ENCODE measurements at regions not wholly inside any gene's neighbourhood (a gene's known extent, or its start where the extent isn't known, plus 50 kb on each side); places are given as distances from the start of the nearest gene placed in this dataset.

DNA sequence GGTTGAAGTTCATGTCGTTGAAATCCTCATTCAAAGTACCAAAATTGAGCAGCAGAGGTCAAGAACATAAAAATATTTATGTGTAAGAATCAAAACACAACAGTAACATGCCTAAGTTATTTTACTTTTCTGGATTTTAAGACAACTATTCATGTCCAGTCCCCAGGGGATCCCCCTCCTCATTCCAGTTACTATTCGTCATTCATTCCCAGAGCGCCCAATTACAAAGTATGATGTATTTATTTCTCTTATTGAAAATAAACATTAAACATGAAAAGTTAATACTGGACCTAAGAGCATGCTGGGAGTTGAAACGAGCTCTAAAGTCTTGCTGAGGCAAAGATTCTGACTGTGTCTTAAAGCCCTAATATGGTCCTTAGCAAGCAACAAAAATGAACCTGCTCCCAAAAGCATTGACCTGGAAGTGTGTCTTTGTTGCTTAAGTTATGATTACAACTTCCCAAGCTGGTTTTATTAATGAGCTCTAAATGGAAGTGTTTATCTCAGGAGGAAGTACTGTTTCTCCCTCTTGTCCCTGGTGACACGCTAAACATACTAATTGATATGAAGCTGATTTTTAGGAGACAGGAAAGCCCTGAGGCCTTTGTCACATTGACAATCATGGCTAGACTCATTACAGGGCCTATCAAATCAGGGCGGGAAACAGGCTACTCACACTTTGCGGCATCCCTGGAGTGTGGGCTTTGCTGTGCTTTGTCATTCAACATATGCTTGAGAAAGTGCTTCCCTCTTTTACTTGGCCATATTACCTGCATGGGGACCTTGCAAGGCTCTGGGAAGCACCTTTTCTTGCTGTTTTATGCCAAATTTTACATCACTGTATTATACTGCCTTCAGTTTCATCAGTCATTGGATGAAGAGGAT lies 192.2 kb upstream of the DTNBP1 start:
- Mint-ChIP-seq H3K27me3 (ENCODE audit: low read depth) (no peaks in the 10 kb centered on the region), H3K4me1 (peaks cover 20 to 24% of the 10 kb centered on the region in 2 experiments), H3K36me3 (ENCODE audit: insufficient read depth in 1 of 3, low read depth in 3 of 3) (peaks cover 0 to 9% (median 7%) of the 10 kb centered on the region in 3 experiments; a peak in 2 of 7 replicates), H3K27ac (no peak overlapping the region), H3K4me3 (no peak overlapping the region; a peak in 1 of 5 replicates), H3K9me3 (peaks cover 5 to 14% of the 10 kb centered on the region in 2 experiments)
- H4K20me1 ChIP-seq (ENCODE audit: control insufficient read depth, insufficient read depth, insufficient read length): no peaks in the 10 kb centered on the region
- WGBS (ENCODE audit: extremely low coverage, insufficient read length, low lambda C conversion rate): no CpG with 5 or more reads among the region's 7 CpGs
- H4K5ac ChIP-seq (ENCODE audit: insufficient read length, low read depth, low read length): no peak overlapping the region
- H2AFZ ChIP-seq (ENCODE audit: low read length): no peak overlapping the region
- H3K23ac ChIP-seq (ENCODE audit: insufficient read length, low read depth, low read length): no peak overlapping the region
- H3K23me2 ChIP-seq (ENCODE audit: insufficient read length, low read depth, low read length, poor library complexity, severe bottlenecking): no peaks in the 10 kb centered on the region
- no peak overlapping the region for H4K8ac ChIP-seq (replicated peaks; ENCODE audit: insufficient read length, low read depth, low read length)
- no peak overlapping the region for H3K4ac ChIP-seq (ENCODE audit: low read depth, low read length)
- no peaks in the 10 kb centered on the region for H3K9me3 ChIP-seq (ENCODE audit: control insufficient read depth, low read depth, low read length)
- no peak overlapping the region for H2BK5ac ChIP-seq (ENCODE audit: insufficient read length, low read length)
- no peak overlapping the region for H3K56ac ChIP-seq (ENCODE audit: insufficient read length, low read depth, low read length)
- no peak overlapping the region for H3K4me2 ChIP-seq (ENCODE audit: insufficient read depth, insufficient read length, low read length)
- H3K9ac ChIP-seq (ENCODE audit: extremely low read depth, insufficient read length, low read length): no peak overlapping the region
- no peak overlapping the region for H4K91ac ChIP-seq (ENCODE audit: insufficient read length, low read depth, low read length)
- H2BK20ac ChIP-seq (ENCODE audit: low read depth, low read length, poor library complexity, severe bottlenecking): no peak overlapping the region
- no peak overlapping the region for H3K18ac ChIP-seq (ENCODE audit: insufficient read length, low read depth, low read length)
- no peaks in the 10 kb centered on the region for H3K79me1 ChIP-seq (ENCODE audit: insufficient read depth, low read depth, low read length, poor library complexity, severe bottlenecking)
- H2BK15ac ChIP-seq (ENCODE audit: low read depth, low read length): no peak overlapping the region
- TF ChIP-seq, protein P1, sequence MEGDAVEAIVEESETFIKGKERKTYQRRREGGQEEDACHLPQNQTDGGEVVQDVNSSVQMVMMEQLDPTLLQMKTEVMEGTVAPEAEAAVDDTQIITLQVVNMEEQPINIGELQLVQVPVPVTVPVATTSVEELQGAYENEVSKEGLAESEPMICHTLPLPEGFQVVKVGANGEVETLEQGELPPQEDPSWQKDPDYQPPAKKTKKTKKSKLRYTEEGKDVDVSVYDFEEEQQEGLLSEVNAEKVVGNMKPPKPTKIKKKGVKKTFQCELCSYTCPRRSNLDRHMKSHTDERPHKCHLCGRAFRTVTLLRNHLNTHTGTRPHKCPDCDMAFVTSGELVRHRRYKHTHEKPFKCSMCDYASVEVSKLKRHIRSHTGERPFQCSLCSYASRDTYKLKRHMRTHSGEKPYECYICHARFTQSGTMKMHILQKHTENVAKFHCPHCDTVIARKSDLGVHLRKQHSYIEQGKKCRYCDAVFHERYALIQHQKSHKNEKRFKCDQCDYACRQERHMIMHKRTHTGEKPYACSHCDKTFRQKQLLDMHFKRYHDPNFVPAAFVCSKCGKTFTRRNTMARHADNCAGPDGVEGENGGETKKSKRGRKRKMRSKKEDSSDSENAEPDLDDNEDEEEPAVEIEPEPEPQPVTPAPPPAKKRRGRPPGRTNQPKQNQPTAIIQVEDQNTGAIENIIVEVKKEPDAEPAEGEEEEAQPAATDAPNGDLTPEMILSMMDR (conservative IDR thresholded peaks at IDR 0.05): no peak
- H3T11ph ChIP-seq (ENCODE audit: low read length): no peak overlapping the region
- no peak overlapping the region for H2BK12ac ChIP-seq (ENCODE audit: insufficient read length, low read depth, low read length)
- no peaks in the 10 kb centered on the region for H3K27me3 ChIP-seq (ENCODE audit: insufficient read depth, low read length)
- no peaks in the 10 kb centered on the region; the same call in 1 of the 2 replicates for H3K4me1 ChIP-seq (ENCODE audit: insufficient read depth, low read length)
- no peak overlapping the region for H3K14ac ChIP-seq (ENCODE audit: insufficient read depth, low read length)
- H3K27ac ChIP-seq (ENCODE audit: insufficient read length, low read depth, low read length): no peak overlapping the region
- peak; percentile 40 for DNase-seq
- H3K79me2 ChIP-seq (ENCODE audit: insufficient read depth, low read length): no peaks in the 10 kb centered on the region
- H2BK120ac ChIP-seq (ENCODE audit: low read depth, low read length, poor library complexity, severe bottlenecking): no peak overlapping the region
- H2AK5ac ChIP-seq (ENCODE audit: insufficient read length, low read length): no peak overlapping the region
